HG02571 (cell line): ENCODE measurements at regions not wholly inside any gene's neighbourhood (a gene's known extent, or its start where the extent isn't known, plus 50 kb on each side); places are given as distances from the start of the nearest gene placed in this dataset.

Source experiments
- ATAC-seq: cut with Tn5 transposase; IDR thresholded peaks from one replicate; pipeline ENCODE4 v1.9.1; 2021; ENCODE audit warnings: mild to moderate bottlenecking, moderate library complexity; ENCODE audit not compliant: unreplicated experiment

GRCh38 chr3:124519591-124520194, 210.6 kb upstream of the UMPS start:
- ATAC-seq, result no peak

GRCh38 chr3:124520970-124521369, 209.3 kb upstream of the UMPS start:
- ATAC-seq, result no peak

GRCh38 chr3:124522082-124522625, 208.1 kb upstream of the UMPS start:
- ATAC-seq, result no peak

GRCh38 chr3:124526601-124527000, 203.7 kb upstream of the UMPS start:
- ATAC-seq, result no peak

DNA sequence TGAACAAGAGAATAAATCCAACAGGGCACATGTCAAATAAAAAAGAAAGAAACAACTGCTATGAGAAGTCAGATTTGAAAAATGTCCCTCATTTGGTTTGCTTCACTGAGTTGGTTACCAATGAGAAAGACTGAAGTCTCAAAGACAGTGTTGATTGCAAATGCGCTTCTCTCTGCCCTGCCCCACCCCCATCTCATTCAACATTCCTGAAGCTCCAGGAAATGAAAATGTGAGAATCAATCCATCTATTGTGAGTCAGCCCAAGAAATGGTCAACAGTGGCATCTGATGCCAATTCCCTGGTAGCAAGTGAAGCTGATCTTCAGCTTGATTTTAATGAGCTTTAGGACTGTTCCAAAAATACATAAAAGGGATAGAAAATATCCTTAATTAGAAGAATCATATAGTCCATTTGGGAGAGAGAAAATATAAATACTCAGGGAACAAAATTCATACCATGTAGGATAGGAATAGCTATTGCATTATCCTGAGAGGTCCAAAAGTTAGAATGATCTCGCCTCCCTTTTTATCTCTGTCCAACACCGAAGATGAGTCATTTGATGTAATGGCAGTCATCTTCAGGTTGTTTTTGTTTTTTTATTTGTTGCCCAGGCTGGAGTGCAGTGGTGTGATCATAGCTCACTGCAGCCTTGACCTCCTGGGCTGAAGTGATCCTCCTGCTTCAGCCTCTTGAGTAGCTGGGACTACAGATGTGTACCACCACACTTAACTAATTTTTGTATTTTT, 200.3 kb upstream of the UMPS start:
- no peak for ATAC-seq

DNA sequence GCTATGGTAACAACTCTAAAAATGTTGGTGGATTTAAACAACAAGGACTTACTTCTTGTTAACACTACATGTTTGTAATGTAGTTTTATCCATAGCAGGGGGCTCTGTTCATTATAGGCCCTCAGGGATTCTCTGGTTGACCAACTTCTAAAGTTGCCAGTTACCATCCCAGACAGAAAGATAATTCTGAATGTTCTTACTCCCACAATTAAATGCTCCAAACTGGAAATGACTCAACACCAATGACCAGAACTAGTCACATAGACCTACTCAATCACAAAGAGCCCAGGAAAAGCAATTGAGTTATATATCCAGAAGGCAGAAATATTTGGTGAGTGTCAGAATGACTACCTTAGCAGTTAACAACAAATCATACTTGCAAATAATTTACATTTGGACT, 199.3 kb upstream of the UMPS start:
- no peak for ATAC-seq

DNA sequence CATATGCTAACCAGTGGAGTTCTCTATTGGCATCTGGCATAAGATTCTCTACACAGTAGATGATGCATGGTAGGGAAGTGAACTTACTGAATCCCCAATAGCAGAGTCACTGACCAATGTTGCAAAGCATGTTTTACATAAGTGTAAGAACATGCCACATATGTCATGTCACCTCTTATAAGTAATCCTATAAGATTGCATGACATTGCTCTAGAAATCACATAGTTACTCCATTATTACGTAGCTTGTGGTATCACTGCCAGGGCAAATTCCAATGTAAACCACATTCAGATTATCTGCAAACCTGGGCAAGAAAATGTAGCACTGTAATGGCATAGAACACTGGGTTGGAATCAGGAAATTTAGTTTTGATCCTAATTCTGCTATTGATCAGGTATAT, 198.2 kb upstream of the UMPS start:
- no peak for ATAC-seq

- ATAC-seq, result no peak
Observed at GRCh38 chr3:124535306-124535705, 194.9 kb upstream of the UMPS start.

GRCh38 chr3:124540550-124541211, 189.6 kb upstream of the UMPS start:
- ATAC-seq, result no peak

GRCh38 chr3:124542214-124542869, 187.9 kb upstream of the UMPS start:
- no peak for ATAC-seq

DNA sequence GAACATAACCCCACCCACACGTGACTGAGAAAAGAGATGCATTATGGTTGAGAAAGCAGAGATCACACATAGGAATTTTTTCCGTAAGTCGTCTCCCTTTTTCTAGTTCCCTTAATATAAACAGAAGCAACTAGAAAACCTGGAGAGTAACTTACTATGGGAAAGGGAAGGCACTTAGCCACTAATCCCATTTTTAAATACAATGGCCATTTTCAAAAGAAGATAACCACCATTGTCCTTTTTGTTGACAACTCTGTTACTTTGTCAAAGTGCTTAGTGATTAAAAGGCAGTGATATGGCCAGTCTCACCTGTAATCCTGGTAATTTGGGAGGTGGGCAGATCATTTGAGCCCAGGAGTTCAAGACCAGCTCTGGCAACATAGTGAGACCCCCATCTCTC, 184.4 kb upstream of the UMPS start:
- no peak for ATAC-seq

DNA sequence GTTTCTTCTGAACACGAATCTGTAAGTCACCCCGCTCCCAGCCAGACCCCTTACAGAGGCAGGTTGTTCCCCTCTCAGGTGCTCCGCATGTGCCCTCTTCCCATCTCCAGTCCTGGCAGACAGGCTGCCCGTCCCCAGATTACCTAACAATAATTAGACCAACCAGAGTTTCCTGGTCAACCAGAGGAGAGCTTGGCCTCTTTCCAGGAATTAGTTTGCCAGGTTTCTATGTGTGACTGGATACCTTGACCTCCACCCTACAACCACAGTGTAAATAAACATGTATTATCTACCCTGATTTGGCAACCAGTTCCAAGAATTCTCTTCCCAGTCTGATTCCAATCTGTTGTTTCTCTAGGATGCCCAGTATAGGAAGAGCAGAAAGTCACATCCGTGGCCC, 178.0 kb upstream of the UMPS start:
- ATAC-seq, result no peak

GRCh38 chr3:124553178-124553577, 177.1 kb upstream of the UMPS start:
- no peak for ATAC-seq

DNA sequence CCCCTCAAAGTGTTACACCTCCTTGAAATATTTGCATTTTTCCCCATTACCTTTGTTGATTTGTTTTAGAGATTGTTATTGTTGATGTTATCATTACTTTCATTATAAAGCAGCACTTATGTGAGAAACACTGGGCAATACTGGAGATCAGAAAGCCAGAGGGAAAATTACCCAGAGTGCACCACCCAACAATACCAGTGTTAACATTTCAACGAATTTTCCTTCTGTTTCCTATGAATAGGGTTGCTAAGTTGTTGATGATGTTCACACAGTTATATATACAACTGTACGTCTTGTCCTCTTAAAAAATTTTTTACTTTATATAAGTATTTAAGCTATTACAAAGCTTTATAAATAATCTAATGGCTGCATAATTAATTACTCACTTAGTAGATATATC, 173.6 kb upstream of the UMPS start:
- no peak for ATAC-seq

DNA sequence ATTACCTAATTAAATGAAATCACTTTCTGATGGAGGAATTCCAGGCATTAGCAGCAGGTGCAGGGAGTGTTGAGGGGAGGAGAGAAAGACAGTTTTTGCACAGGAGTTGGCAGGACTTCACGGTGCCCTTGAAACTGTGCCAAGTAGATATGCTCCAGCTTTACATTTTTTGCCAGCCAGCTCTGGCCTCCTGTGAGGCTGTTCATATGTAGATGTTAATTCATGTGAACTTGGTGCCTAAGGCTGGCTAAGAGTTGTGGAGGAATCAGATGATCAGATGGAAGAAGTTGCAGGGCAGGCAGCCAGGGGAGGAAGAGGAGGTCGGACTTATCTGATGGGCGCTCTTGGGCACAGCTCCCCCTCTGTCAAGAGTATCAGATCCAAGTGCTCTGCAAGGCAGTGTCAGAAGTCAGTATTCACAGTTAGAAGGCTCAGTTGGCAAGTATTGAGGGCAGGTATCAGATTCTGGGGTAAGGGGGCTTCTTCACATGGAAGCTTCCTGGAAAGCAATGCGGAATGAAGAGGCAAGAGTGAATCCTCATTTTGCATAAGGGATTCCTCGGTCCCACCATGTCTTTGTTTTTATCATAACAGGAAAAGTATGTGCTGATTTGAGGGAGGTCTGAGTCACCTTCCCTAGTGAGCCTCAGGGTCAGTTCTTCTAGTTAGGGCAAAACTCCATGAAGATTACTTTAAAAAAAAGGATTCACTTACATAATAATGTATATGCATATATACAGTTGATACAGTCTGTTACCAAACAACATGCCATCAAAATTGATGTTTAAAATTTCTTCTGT, 172.6 kb upstream of the UMPS start:
- ATAC-seq, result no peak

GRCh38 chr3:124558991-124559845, 171.0 kb upstream of the UMPS start:
- no peak for ATAC-seq

DNA sequence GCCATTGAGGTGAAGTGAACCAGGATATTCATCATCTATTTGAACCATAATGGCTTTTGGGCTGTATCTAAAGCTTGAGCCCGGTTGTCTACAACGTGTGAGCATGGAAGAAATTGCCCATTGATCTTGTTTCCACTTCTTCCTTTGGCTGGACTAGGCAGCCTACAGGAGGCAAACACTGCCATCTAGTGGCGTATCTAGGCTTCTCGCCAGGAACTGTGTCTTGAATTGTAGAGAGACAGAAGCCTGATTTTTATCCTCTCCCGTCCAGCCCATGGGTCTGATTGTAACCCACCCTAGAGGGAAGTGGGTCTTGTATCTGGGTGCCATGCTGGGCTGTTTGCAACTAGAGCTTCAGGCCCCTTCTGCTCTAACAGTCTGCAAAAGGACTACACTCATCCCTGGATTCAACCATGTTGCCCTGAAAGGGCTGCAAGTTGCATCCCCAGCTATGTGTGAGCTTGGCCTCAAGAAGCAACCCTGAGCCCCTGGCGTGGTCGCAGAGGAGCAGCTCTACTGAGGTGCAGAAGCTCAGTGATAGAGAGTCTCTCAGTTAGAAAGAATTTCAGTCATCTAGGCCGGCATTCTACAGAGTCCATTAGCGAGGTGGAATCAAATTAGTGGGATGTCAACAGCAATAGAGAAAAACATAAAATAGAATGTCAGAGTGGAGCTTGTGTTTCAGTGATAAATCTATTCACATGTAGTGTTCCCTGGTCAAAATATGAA, 170.2 kb upstream of the UMPS start:
- no peak for ATAC-seq

DNA sequence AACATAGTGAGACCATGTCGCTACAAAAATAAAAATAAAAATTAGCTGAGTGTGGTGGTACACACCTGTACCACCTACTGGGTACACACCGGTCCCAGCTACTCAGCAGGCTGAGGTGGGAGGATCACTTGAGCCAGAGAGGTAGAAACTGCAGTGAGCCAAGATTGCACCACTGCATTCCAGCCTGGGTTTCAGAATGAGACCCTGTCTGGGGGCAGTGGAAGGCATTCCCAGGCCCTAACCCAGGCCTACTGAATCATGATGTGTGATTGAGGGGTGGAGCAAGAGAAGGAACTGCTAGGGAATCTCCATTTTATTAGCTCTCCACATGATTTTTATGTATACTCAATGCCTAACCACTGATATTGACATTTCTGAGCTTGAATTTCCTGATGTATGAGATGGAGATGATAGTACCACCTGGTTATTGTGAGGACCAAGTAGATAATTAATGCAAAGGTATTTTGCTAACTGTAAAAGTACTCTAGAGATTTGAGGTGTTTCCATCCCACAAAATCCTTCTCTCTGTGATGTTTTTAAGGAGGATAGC, 169.5 kb upstream of the UMPS start:
- ATAC-seq, result no peak

DNA sequence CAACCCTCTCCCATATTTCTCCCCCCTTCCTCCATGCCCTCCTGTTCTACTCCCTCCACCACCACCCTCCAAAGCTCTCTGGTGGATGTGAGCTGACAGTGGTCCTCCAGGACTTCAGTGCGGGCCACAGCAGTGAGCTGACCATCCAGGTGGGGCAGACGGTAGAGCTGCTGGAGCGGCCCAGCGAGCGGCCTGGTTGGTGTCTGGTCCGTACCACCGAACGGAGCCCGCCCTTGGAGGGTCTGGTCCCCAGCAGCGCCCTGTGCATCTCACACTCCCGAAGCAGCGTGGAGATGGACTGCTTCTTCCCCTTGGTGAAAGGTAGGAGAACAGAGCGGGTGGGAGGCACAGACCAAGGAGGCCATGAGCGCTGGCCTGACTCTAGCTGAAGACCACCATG, 167.5 kb upstream of the UMPS start:
- no peak for ATAC-seq
